Vagina (tissue), 2 donors: ENCODE measurements at regions not wholly inside any gene's neighbourhood (a gene's known extent, or its start where the extent isn't known, plus 50 kb on each side); places are given as distances from the start of the nearest gene placed in this dataset.
"Not testable (repeated sequence)": the region's sequence is repeated elsewhere in the genome, so short reads cannot be mapped to it uniquely, and the experiment has no call there.

Experiments used
- DNase-seq, 2 donors: peaks; one replicate each; pipeline ENCODE4 v3.0.0-alpha.2; 2017; ENCODE audit errors: extremely low spot score in 2 of 2
- H3K27ac ChIP-seq: fragments of 200-600 bp; sonication (generic); one replicate; pipeline ENCODE4 v1.5.1; 2019
- H3K27me3 ChIP-seq: fragments of 200-600 bp; sonication (generic); one replicate; pipeline ENCODE4 v1.5.1; 2019
- H3K36me3 ChIP-seq, 2 donors: fragments of 200-600 bp; sonication (generic); one replicate each; pipeline ENCODE4 v1.5.1; 2017 to 2019
- H3K4me1 ChIP-seq: fragments of 200-600 bp; sonication (generic); one replicate; pipeline ENCODE4 v1.5.1; 2019
- H3K4me3 ChIP-seq, 2 donors: fragments of 200-600 bp; sonication (generic); 1 replicate in 1 of 2; 2 replicates in 1 of 2; pipeline ENCODE4 v1.5.1; 2016 to 2019
- H3K9me3 ChIP-seq: fragments of 200-600 bp; sonication (generic); one replicate; pipeline ENCODE4 v1.5.1; 2019
- CTCF ChIP-seq, 3 experiments: fragments of 450-650 bp in 2 of 3; fragments of 200-600 bp in 1 of 3; sonication (generic) in 1 of 3; IDR thresholded peaks; one replicate each; pipeline ENCODE4 v1.5.1; 2017 to 2019; ENCODE audit warnings: antibody characterized with exemption in 3 of 3, mild to moderate bottlenecking in 2 of 3, moderate library complexity in 2 of 3
- POLR2A ChIP-seq, 2 donors: fragments of 450-650 bp; IDR thresholded peaks; one replicate each; pipeline ENCODE4 v1.6.1; 2017; ENCODE audit warnings: antibody characterized with exemption in 2 of 2, mild to moderate bottlenecking in 2 of 2, moderate library complexity in 2 of 2
- POLR2AphosphoS5 ChIP-seq, 2 donors: sonication (generic); formaldehyde crosslinking; IDR thresholded peaks; one replicate each; pipeline ENCODE4 v1.9.0; 2017; ENCODE audit warnings: antibody characterized with exemption in 2 of 2, mild to moderate bottlenecking in 2 of 2, low read depth in 1 of 2; ENCODE audit not compliant: insufficient read depth in 1 of 2
- intact Hi-C: fragments of 100-400 bp; cut with DNase I; formaldehyde crosslinking; loops from one replicate; pipeline ENCODE4 v1.15.1; 2023

- no peaks in the 10 kb centered on the region for H3K27me3 ChIP-seq
- intact Hi-C loops = no loop called here
- H3K36me3 ChIP-seq = no peaks in the 10 kb centered on the region
- no peak for DNase-seq
- TF ChIP-seq POLR2A (IDR thresholded peaks at IDR 0.05) (no peak), POLR2AphosphoS5 (IDR thresholded peaks at IDR 0.05; ENCODE audit: insufficient read depth in 1 of 2, low read depth in 1 of 2) (no peak), CTCF (IDR thresholded peaks at IDR 0.05) (no peak)
- no peaks in the 10 kb centered on the region for H3K9me3 ChIP-seq
- H3K27ac ChIP-seq = no peak overlapping the region
- H3K4me1 ChIP-seq = no peaks in the 10 kb centered on the region
- no peak overlapping the region for H3K4me3 ChIP-seq
Measured at GRCh38 chr7:82669141-82669540, 225.6 kb upstream of the CACNA2D1 start.

GRCh38 chr7:82668676-82669075 lies 225.1 kb upstream of the CACNA2D1 start:
- H3K4me1 ChIP-seq = no peaks in the 10 kb centered on the region
- intact Hi-C loops = no loop called here
- H3K36me3 ChIP-seq = no peaks in the 10 kb centered on the region
- TF ChIP-seq POLR2A (IDR thresholded peaks at IDR 0.05) = no peak
- no peak for TF ChIP-seq CTCF (IDR thresholded peaks at IDR 0.05)
- no peak overlapping the region for H3K27ac ChIP-seq
- H3K4me3 ChIP-seq = no peak overlapping the region
- no peaks in the 10 kb centered on the region for H3K27me3 ChIP-seq
- no peak for DNase-seq
- no peaks in the 10 kb centered on the region for H3K9me3 ChIP-seq

GRCh38 chr7:82665966-82666507 lies 222.5 kb upstream of the CACNA2D1 start:
- H3K27me3 ChIP-seq = no peaks in the 10 kb centered on the region
- no peaks in the 10 kb centered on the region for H3K9me3 ChIP-seq
- H3K27ac ChIP-seq = no peak overlapping the region
- no peak overlapping the region for H3K4me3 ChIP-seq
- DNase-seq = no peak
- no peaks in the 10 kb centered on the region for H3K36me3 ChIP-seq
- no peaks in the 10 kb centered on the region for H3K4me1 ChIP-seq
- intact Hi-C loops = no loop called here
- no peak for TF ChIP-seq CTCF (IDR thresholded peaks at IDR 0.05)

GRCh38 chr7:82655965-82656364 lies 212.4 kb upstream of the CACNA2D1 start:
- H3K4me3 ChIP-seq = no peak overlapping the region
- H3K36me3 ChIP-seq = no peaks in the 10 kb centered on the region
- TF ChIP-seq POLR2AphosphoS5 (IDR thresholded peaks at IDR 0.05; ENCODE audit: insufficient read depth in 1 of 2, low read depth in 1 of 2) (no peak), CTCF (IDR thresholded peaks at IDR 0.05) (no peak)
- no peak overlapping the region for H3K27ac ChIP-seq
- intact Hi-C loops = no loop called here
- no peaks in the 10 kb centered on the region for H3K27me3 ChIP-seq
- DNase-seq = no peak
- H3K4me1 ChIP-seq = no peaks in the 10 kb centered on the region
- no peaks in the 10 kb centered on the region for H3K9me3 ChIP-seq

GRCh38 chr7:82650095-82650494 lies 206.5 kb upstream of the CACNA2D1 start:
- H3K4me3 ChIP-seq, H3K36me3 ChIP-seq, intact Hi-C loops, H3K9me3 ChIP-seq, H3K27ac ChIP-seq, DNase-seq, H3K4me1 ChIP-seq, H3K27me3 ChIP-seq: not testable (repeated sequence)

GRCh38 chr7:82633592-82633991 lies 190.0 kb upstream of the CACNA2D1 start:
- intact Hi-C loops = no loop called here
- no peak overlapping the region for H3K27ac ChIP-seq
- TF ChIP-seq POLR2A (IDR thresholded peaks at IDR 0.05) = no peak
- TF ChIP-seq POLR2AphosphoS5 (IDR thresholded peaks at IDR 0.05; ENCODE audit: insufficient read depth in 1 of 2, low read depth in 1 of 2) = no peak
- no peak for TF ChIP-seq CTCF (IDR thresholded peaks at IDR 0.05)
- no peaks in the 10 kb centered on the region for H3K36me3 ChIP-seq
- no peaks in the 10 kb centered on the region for H3K9me3 ChIP-seq
- DNase-seq = no peak
- no peaks in the 10 kb centered on the region for H3K4me1 ChIP-seq
- no peaks in the 10 kb centered on the region for H3K27me3 ChIP-seq
- H3K4me3 ChIP-seq = no peak overlapping the region
